ENCODE measurements at regions not wholly inside any gene's neighbourhood (a gene's known extent, or its start where the extent isn't known, plus 50 kb on each side); places are given as distances from the start of the nearest gene placed in this dataset.

DNA sequence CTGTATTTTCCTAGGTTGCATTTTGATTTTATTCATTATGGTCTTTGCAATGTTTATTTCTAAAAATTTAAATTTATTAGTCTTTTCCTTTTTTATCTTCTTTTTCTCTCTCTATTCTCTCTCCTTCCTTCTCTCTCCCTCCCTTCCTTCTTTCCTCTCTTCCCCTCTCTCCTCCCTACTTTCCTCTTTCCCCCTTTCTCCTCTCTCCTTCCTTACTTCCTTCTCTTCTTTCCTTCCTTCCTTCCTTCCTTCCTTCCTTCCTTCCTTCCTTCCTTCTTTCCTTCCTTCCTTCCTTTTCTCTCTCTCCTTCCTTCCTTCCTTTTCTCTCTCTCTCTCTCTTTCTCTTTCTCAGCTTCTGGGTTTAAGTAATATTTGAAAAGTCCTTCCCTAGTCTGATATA is 72.8 kb upstream of the RASGRF1 start:
- no peak overlapping the region for H3K9ac ChIP-seq (ENCODE audit: low read depth, low read length)
- H3K27me3 ChIP-seq (ENCODE audit: insufficient read depth, low read length, poor library complexity) = peaks cover 6% of the 10 kb centered on the region
- H3K4me2 ChIP-seq (ENCODE audit: insufficient read depth, low read length) = no peak overlapping the region
- H3K36me3 ChIP-seq (ENCODE audit: insufficient read depth, low read length) = no peaks in the 10 kb centered on the region
- no peaks in the 10 kb centered on the region for H4K20me1 ChIP-seq (ENCODE audit: insufficient read depth, low read length)
- TF ChIP-seq, protein P1, sequence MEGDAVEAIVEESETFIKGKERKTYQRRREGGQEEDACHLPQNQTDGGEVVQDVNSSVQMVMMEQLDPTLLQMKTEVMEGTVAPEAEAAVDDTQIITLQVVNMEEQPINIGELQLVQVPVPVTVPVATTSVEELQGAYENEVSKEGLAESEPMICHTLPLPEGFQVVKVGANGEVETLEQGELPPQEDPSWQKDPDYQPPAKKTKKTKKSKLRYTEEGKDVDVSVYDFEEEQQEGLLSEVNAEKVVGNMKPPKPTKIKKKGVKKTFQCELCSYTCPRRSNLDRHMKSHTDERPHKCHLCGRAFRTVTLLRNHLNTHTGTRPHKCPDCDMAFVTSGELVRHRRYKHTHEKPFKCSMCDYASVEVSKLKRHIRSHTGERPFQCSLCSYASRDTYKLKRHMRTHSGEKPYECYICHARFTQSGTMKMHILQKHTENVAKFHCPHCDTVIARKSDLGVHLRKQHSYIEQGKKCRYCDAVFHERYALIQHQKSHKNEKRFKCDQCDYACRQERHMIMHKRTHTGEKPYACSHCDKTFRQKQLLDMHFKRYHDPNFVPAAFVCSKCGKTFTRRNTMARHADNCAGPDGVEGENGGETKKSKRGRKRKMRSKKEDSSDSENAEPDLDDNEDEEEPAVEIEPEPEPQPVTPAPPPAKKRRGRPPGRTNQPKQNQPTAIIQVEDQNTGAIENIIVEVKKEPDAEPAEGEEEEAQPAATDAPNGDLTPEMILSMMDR (IDR thresholded peaks at IDR 0.05; ENCODE audit: borderline replicate concordance, extremely low read depth, low read length, poor library complexity, severe bottlenecking) = no peak
- no peak for TF ChIP-seq EZH2 (IDR thresholded peaks at IDR 0.05; ENCODE audit: borderline replicate concordance, low read depth, low read length, severe bottlenecking)
- no peak overlapping the region for H2AFZ ChIP-seq (ENCODE audit: low read depth, low read length)
- no peak overlapping the region for H3K27ac ChIP-seq (ENCODE audit: low read length)
- no peak for DNase-seq
- no peaks in the 10 kb centered on the region for H3K79me2 ChIP-seq (ENCODE audit: insufficient read depth, low read length)
- no peaks in the 10 kb centered on the region for H3K9me3 ChIP-seq (ENCODE audit: insufficient read depth, low read length, severe bottlenecking)
- H3K4me3 ChIP-seq (ENCODE audit: low read depth in 1 of 2, low read length in 2 of 2) = no peak overlapping the region
- no peak for ATAC-seq (ENCODE audit: insufficient read depth, low read depth)
- H3K4me1 ChIP-seq (ENCODE audit: insufficient read depth, low read length) = no peaks in the 10 kb centered on the region

DNA sequence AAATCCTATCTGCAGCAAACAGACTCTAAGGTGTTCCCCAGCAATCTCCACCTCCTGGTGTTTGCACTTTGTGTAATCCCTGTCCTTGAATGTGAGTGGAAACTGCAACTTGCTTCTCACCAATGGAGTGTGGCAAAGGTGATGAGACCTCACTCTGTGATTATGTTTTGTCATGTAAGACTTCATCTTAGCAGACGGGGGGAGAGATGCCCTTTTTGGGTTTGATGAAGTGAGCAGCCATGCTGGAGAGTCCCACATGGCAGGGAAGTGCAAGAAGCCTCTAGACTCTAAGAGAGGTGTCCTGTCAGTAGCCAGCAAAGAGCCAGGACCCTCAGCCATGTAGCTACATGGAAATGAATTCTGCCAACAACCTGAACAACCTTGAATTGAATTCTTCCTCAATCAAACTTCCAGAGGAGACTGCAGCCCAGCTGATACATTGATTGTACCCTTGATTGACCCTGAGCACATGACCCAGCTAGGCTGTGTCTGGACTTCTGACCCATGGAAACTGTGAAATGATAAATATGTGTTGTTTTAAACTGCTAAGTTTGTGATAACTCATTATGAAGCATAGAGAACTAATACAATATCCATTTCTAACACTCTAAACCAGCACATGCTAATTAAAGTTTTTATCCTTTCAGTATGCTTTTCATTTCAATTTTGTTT is 71.4 kb upstream of the RASGRF1 start:
- no peak overlapping the region for H2AFZ ChIP-seq (ENCODE audit: low read depth, low read length)
- DNase-seq = no peak
- H3K9me3 ChIP-seq (ENCODE audit: insufficient read depth, low read length, severe bottlenecking) = no peaks in the 10 kb centered on the region
- no peak overlapping the region for H3K9ac ChIP-seq (ENCODE audit: low read depth, low read length)
- no peaks in the 10 kb centered on the region for H3K36me3 ChIP-seq (ENCODE audit: insufficient read depth, low read length)
- no peak for ATAC-seq (ENCODE audit: insufficient read depth, low read depth)
- no peaks in the 10 kb centered on the region for H3K4me1 ChIP-seq (ENCODE audit: insufficient read depth, low read length)
- no peaks in the 10 kb centered on the region for H4K20me1 ChIP-seq (ENCODE audit: insufficient read depth, low read length)
- H3K4me3 ChIP-seq (ENCODE audit: low read depth in 1 of 2, low read length in 2 of 2) = no peak overlapping the region
- TF ChIP-seq, protein P1 (IDR thresholded peaks at IDR 0.05; ENCODE audit: borderline replicate concordance, extremely low read depth, low read length, poor library complexity, severe bottlenecking) = no peak
- no peak for TF ChIP-seq EZH2 (IDR thresholded peaks at IDR 0.05; ENCODE audit: borderline replicate concordance, low read depth, low read length, severe bottlenecking)
- no peak overlapping the region for H3K4me2 ChIP-seq (ENCODE audit: insufficient read depth, low read length)
- no peaks in the 10 kb centered on the region for H3K27me3 ChIP-seq (ENCODE audit: insufficient read depth, low read length, poor library complexity)
- H3K27ac ChIP-seq (ENCODE audit: low read length) = no peak overlapping the region
- H3K79me2 ChIP-seq (ENCODE audit: insufficient read depth, low read length) = no peaks in the 10 kb centered on the region

DNA sequence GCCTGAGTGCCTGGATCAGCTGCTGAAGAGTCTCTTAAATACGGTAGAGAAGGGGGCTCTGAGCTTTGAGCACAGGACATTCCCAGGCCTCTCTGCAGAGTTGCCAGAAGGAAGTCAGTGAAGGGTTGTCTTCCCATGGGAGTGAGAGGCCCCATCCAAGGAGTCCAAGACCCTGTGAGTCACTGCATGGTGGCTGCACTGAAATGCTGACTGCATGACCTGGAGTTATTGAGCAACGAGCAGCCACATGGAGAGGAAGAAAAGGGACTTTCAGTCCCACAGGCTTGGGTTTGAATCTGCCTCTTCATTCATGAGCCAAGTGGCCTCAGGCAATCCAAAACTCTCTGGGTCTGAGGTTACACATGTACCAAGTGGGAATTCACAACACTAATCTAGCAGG is 69.6 kb upstream of the RASGRF1 start:
- TF ChIP-seq, protein P1 (IDR thresholded peaks at IDR 0.05; ENCODE audit: borderline replicate concordance, extremely low read depth, low read length, poor library complexity, severe bottlenecking) = no peak
- no peak for TF ChIP-seq EZH2 (IDR thresholded peaks at IDR 0.05; ENCODE audit: borderline replicate concordance, low read depth, low read length, severe bottlenecking)
- ATAC-seq (ENCODE audit: insufficient read depth, low read depth) = no peak
- Histone ChIP-seq H3K4me1 (ENCODE audit: insufficient read depth, low read length) (no peaks in the 10 kb centered on the region), H3K4me3 (ENCODE audit: low read depth in 1 of 2, low read length in 2 of 2) (no peak overlapping the region), H3K79me2 (ENCODE audit: insufficient read depth, low read length) (no peaks in the 10 kb centered on the region), H3K27me3 (ENCODE audit: insufficient read depth, low read length, poor library complexity) (no peaks in the 10 kb centered on the region), H3K27ac (ENCODE audit: low read length) (no peak overlapping the region), H3K4me2 (ENCODE audit: insufficient read depth, low read length) (no peak overlapping the region), H2AFZ (ENCODE audit: low read depth, low read length) (no peak overlapping the region), H3K36me3 (ENCODE audit: insufficient read depth, low read length) (no peaks in the 10 kb centered on the region), H3K9me3 (ENCODE audit: insufficient read depth, low read length, severe bottlenecking) (no peaks in the 10 kb centered on the region), H3K9ac (ENCODE audit: low read depth, low read length) (no peak overlapping the region), H4K20me1 (ENCODE audit: insufficient read depth, low read length) (no peaks in the 10 kb centered on the region)
- DNase-seq = no peak
